ENCODE measurements at regions not wholly inside any gene's neighbourhood (a gene's known extent, or its start where the extent isn't known, plus 50 kb on each side); places are given as distances from the start of the nearest gene placed in this dataset.

DNA sequence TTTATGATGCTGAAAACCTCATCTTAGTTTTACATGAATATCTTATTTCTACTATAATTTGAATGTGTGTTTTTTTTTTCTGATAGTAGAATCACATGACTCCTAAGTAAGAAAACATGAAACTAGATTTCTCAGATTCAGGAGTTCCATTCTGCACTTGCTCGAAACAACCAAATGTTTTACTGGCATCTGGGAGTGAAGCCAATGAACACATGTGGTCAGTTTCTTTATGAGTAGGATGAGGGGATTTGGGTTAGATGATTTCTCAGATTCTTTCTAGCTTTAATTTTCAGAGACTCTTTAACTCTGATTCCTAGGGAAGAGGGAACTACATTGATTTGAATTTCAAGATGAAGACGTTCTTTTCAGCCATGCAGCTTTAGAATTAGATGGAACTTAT is 225.0 kb upstream of the NT5C1B start:
- no peak for DNase-seq

DNA sequence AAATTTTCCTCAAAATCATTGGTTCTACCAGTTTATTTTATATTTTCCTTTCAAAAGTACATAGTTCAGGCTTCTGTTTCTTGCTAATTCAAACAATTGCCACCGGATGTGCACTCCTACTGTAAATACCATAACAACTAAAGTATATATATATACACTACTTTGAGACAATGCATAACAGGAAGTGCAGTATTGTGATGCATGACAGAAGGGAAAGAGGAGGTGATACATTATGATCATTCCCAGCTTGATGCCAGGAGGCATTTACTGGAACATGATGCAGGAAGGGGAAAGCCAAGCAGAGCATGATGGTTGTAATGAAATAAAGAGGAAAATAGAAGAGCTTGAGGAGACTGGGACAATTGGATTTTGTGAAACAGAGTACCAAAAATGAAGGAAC is 215.2 kb upstream of the NT5C1B start:
- no peak for DNase-seq

DNA sequence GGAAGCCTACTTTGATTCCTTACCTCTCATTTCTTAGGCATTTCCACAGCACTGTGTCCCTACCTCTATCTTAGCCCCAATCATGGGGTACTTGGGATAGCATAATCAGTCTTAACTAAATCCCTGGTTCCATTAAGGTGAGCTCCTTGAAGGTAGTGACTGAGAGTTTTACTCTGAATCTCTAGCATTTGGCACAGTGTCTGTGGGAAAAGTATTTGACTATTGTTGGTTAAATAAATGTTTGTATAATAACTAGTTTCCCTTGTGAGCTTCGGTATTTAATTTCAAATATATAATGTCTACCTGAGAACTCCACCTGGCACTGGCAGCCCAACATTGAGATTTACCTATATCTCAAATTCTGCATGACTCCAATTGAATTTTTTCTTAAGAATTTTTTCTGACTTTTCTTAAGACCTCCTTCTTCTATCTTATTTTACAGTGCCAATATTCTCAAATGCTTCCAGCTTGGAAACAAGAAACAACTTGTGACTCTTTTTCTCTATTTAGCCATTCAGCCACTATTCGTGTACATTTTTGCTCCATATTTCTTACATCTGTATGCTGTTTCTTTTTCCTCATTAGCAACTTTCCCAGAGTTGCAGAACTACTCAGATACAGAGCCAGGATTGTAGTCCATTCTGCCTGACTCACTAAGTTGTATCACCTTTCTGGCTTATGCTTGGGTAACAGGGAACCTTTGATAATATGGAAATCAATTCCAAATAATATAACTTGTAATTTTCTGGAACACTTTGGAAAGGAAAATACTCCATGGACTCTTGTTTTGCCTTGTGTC is 214.0 kb upstream of the NT5C1B start:
- no peak for DNase-seq

DNA sequence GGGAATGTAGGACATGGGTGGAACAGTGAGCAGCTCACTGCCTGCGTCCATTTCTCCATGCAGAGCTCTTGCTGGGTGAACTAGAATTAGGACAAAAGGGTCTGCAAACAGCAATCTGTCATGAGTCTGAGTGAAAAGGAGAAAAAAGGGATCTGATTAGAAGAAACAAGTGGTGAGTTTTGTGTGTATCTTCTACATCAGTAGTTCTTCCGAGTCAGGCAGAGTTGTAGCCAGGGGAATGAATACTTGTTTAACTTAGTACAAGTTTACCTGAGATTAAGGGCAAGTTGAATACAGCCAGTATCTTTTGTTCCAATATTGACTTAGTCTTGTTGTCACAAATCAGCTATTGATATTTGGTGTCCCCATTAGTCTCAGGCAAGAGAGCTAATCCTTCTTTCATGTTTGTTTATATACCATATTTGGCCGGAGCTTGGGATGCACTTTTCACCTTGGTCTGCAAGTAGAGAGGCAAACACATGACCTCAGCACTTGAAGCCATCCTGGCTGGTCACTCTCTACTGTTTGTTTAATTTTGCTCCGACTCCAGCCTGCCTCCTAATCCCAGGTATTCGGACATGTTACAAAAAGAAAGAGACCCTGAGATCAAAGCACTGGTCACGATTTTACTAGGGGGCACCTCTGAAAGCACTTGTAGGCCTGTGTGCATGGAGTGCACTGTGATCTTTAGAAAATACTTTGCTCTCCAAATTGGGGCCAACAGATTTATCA is 211.0 kb upstream of the NT5C1B start:
- DNase-seq: no peak

DNA sequence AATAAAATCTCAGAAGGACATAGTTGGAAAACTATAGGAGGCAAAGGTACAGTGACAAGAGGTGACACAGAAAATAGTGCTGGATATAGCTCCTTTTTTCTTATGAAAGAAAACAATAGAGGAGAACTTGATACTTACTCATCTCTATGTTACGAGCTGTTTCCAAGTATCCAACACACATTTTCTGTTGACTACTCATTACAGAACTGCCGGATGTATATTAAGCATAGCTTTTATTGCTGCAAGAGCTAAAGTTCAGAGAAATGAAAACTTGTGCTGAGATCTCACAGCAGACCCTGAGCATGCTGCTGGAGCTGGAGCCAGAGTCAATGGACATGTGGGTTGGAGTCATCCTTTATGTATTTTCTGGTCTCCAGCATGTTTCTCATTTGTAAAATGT is 210.0 kb upstream of the NT5C1B start:
- DNase-seq: no peak

DNA sequence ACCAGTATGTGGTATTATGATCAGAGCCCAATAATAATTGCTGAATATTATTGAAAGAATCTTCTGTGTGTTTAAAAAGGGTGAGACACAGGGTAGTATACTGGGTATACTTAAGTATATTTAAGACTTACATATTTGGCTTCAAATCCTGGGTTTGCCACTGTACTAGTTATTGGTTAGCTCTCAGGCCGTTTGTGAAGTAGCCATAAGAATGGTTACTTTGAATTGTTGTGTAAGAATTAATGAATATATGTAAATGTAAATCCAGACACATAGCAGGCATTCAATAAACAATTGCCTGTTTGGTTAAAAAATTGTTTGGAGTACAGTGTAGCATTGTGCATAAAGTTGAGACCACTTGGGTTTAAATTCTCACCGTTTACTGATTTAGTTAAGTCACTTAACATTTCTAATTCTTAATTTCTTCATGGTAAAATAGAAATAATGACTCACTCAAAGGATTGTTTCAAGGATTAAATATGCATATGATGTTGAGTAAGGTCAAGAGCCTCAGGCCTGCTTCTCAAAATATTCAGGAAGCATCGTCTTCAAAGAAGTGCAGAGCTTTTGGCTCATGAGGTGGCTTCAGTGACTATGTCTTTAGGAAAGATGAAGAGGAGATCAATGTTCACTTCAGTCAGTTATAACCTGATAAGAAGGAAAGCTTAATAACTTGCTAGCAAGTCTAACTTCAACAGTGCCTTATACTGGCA is 207.9 kb upstream of the NT5C1B start:
- DNase-seq: no peak

DNA sequence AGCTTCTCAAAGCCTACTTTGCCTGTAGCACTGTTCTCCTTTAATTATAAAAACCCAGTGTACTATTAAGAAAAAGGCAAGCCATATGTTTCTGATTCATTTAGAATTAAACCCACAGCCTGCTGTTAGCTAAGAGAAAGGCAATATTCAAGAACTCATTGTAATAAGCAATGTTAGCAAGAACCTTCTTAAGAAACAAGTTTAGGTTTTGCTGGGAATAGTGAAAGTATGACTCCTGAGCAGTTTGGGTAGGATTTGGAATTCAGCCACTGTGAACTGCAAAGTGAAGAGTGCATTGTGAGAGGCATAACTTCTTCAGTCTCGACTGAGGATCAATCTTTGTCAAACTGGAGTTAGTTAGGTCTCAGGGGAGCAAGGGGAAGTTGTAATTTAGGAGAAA is 206.5 kb upstream of the NT5C1B start:
- DNase-seq: no peak

DNA sequence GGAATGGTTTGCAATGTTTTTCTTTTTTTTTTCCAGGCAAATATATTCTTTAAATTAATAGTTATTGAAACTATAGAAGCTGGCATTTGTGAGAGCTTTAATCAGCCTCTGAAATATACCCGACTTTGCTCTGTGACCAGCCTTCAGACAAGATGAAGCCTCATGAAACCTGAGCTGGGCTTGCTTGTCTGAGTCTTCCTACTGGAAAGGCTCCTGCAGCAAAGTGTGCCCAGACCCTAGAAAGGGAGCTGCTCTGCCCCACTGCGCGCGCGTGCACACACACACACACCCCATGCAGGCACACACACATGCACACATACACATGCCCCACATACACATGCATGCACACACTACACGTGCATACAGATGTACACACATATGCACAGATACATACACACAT is 203.3 kb upstream of the NT5C1B start:
- DNase-seq: no peak

DNA sequence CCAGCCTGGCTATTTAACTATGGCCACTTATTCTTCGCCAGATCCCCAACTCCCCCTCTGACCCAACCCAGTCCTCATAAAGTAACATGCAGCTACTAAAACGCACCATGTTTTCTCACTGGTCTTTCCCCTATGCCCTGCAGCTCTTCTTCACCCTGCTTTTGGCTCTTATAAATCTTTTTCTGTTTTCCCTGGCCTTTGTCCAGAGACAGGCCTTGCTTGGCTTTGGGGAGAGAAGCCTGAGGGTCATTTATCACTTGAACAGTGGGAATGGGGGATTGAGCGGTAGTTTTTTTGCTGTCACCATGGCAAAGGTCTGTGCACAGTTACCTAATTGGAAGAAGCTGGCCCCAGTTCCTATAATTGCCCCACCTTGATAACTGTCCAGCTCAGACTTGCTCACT is 202.9 kb upstream of the NT5C1B start:
- DNase-seq: no peak

DNA sequence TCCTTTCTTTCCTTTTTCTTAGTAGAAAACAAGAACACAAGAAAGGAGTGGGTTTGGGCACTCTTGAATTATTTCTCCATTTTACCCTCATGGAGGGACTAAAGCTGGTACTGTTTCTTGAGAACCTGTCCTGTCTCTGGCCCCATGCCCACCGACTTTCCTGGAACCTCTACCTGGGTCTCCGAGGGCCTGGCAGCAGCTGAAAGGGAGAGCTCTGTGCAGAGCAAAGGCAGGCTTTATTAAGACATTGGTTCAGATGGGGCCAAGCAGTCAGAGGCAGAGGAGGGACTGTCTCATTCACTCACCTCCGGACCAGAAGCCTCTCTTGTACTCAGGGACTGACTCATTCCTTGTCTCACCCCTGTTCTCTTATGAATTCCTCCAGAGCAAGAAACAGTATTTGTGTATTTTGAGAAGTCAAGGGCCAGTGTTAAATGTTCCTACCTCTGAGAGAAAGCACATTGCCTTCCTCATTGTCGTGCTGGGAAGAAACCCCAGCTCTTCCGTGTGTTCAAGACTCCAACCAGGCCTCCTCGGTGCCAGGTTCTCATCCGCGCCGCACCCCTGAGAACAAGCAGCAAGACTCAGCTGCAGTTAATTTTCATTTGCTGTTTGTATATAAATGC is 201.9 kb upstream of the NT5C1B start:
- DNase-seq: no peak

DNA sequence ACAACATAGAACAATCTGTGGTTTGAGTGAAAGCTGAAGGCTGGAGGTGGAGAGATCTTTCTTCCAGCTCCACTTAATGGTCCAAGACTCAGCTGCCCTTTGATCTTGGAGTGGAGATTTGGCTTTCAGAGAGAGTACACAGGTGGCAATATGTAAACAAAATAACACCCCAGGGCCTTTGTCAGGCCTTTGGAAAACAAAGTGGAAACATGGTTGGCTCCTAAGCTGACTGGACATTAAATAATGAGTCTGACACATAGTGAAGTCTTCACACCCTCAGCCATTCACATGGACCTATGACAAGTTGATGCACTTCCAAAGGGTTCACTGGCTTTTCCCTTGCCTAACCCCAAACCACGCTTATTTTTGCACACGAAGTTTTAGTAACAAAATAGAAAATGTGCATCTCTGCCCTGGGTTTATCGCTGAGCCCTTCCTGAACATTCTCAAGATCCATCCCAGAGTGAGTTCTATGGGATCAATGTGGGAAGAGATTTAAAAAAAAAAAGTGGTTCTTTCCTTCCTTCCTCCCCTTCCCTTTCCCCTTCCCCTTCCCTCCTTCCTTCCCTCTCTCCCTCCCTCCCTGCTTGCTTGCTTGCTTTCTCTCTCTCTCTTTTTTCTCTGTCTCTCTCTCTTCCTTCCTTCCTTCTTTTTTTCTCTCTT is 201.3 kb upstream of the NT5C1B start:
- DNase-seq: no peak

DNA sequence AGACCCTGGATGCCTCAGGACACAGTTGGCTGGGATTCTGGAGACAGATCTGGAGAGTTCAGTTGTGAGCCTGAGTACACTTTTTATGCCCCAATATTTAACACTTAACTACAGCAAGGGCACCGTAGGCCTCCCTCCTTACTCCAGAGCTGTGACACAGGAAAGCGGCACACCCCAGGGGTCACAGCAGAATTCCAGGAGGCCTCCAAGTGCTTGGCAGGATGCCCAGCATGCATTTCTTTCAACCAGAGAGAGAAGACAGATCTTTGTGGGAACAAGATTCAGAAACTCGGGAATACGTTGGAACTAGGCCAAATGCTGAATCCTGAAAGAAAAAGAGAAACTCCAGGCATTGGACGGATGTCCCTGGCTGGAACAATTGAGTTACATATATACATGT is 199.2 kb upstream of the NT5C1B start:
- DNase-seq: no peak

DNA sequence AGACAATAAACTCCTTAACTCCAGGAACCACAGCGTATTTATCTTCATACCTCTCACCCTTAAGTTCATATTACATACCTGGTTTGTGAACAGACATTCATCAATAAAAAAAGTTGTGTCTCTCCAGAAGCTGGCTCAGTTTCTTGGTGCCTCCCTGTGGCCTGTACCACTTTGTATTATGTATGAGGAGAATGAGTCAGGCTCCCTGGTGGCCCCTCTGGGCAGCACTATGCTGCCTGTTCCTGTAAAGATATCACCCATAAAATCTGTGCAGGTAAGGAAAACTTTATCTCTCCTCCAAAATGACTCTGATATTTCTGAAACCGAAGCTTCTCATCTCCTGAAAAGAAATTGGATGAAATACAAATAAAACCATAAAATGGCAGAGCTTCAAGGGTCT is 198.4 kb upstream of the NT5C1B start:
- no peak for DNase-seq

DNA sequence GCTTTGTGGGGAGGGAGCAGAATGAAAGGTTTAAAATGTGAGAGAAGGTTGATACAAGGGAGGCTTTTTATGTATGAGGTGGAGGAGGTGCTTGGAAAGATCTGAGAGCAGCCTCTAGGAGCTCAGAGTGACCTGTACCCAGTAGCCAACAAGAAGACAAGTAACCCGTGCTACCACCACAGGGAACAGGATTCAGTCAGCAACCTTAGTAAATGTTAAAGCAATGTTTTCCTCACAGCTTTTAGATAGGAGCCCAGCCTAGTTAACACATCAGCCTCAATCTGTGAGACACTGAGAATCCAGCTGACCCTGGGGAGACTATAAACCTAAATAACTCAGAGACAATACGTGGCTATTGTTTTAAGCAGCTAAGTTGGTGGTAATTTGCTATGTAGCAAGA is 194.9 kb upstream of the NT5C1B start:
- no peak for DNase-seq

DNA sequence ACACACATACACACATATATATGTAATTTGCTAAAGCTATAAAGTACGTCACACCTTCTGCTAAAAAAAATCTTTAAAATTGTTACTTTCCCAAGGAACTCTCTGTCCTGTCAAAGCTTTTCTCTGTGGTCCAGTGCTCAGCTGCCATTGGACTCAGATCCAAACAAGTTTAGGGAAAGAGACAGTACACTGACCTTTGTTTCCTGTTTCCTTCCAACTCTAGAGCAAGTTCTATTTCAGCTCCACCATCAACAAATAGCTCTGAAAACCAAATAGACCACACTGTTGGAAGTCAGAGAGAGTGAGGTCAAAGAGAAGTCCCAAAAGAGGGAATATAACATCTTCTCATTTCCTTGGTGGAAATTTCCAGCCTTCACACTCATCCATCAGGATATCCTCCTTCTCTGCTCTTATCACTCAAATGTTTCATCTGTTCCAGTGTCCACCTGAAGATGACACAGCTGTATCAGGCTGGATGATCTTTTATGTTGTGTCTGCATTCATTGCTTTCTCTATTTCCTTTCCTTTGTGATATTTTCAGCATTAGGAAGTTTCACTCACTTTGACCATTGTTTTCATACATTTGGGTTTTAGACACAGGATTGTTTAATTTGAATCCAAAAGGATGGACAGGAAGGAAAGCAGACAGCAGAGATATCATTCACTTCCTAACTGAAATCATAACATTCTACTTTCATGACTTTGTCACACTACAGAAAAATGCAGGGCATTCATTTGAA is 192.3 kb upstream of the NT5C1B start:
- no peak for DNase-seq

DNA sequence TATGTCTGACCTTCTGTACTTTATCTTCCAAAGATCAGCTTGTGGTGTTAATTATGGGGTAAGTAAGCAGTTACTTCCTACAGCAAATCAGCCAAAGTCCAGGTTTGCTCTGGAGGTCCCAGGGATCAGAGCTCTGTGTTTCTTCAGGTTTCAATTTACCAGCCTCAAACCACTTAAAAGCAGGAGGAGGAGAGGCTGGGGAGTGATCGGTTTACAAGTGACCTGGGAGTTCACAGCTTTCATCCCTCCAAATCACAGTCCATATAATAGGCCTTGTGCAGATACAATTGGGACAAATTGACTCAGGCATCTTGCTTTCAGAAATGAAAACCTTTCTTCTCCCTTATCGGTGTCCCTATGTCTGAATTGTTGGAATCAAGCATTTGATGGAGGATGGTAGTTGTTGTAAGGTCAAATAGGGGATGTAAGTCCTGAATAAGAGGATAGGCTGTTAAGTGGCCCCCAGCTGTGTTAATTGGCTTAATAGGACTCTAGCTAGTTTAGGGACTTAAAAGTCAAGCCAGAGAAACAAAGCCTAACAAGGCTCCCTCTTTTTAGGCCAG is 188.0 kb upstream of the NT5C1B start:
- DNase-seq: no peak

DNA sequence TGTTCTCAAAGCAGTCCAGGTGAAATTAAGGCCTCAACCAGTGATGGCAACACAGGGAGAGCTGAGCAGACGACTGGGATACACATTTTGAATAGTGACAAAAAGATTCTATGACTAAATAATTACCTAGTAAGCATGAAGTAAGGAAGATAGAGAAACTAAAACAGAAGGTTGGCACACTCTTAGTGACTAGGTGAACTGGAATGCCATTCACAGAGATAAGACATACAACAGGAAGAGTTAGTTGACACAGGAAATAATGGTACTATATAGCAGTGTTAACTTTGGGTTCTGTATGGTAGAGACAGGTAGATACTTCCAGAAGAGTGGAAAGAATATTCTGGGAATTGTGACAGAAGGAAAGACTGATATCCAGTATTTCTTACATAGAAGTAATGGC is 181.8 kb upstream of the NT5C1B start:
- DNase-seq: no peak

DNA sequence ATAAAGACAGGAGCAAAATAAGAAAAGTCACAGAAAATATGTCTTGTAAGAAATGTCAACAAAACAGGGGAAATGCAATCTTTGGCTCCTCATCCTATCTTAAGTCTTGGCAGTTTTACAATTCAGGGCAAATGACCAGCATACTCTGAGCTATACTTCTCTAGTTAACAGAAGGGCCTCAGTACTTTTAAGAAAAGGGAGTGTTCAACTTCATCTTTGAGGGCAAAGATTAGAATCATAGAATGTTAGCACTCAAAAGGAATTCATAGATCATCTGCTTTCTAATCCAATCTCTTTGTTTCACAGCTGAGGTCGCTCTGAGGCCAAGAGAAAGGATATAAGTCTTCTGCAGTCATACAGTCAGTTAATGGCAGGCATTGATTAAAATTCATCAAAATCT is 174.0 kb upstream of the NT5C1B start:
- no peak for DNase-seq

DNA sequence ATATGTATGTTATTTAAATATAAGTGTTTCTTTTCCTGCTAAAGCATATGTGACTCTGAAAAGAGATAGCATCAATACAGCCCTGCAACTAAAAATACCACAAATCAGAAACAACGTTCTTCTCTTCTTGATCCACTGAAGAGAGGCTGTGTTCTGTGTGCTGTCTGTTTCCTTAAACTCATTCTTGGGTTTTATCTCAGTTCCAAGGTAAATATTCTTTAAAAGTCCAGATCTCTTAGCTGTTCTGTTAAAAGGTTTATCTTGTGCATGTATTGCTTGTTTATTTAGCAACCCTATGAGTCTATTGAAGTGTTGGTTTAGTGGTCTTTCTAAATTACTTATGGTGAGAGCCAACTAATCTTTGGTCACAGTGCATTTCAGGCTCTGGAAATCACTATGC is 173.3 kb upstream of the NT5C1B start:
- DNase-seq: no peak

DNA sequence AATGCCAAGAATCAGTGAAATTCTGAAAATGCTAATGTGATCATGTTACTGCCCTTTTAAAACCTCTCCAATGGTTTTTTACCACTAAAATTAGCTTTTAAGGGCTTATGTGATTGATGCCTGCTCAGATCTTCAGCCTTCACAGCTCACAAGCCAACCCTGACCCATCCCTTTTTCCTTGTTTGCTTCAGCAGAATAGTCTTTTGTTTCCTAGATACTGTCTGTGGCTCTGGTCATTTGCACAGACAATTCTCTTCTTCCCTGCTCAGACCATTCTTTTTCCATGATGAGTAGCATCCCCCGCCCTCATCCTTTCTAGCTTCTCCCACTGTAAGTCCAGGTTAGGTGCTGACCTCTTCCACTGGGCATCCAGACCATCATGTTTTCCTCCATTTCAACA is 164.9 kb upstream of the NT5C1B start:
- no peak for DNase-seq

DNA sequence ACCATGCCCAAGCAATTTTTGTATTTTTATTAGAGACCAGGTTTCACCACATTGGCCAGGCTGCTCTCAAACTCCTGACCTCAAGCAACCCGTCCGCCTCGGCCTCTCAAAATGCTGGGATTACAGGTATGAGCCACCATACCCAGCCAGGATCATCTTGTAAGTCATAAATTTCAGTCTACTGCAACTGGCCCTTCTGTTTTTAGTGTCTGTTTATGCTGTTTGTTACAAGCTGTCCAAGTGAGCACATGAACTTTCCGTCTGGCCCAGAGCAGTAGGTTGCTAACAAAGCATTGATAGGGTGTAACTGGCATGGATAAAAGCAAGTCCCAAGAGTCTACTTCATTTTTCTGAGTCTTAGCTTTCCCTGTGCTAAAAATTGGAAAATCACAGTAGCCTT is 164.4 kb upstream of the NT5C1B start:
- DNase-seq: no peak
